SU-DHL-6 (cell line): ENCODE measurements at regions not wholly inside any gene's neighbourhood (a gene's known extent, or its start where the extent isn't known, plus 50 kb on each side); places are given as distances from the start of the nearest gene placed in this dataset.
"Not testable (repeated sequence)": the region's sequence is repeated elsewhere in the genome, so short reads cannot be mapped to it uniquely, and the experiment has no call there.

Experiments
- H2AFZ ChIP-seq: fragments of 200-600 bp; sonication (generic); 2 replicates; pipeline ENCODE4 v1.6.1; 2014; ENCODE audit warnings: low read depth, mild to moderate bottlenecking, moderate library complexity, mixed read lengths, antibody characterized with exemption, low read length; ENCODE audit not compliant: severe bottlenecking
- H3F3A ChIP-seq: fragments of 200-600 bp; shearing (Covaris generic); 2 replicates; pipeline ENCODE4 v1.6.0; 2016; ENCODE audit warnings: antibody characterized with exemption, mild to moderate bottlenecking; ENCODE audit not compliant: insufficient read depth
- H3K27ac ChIP-seq: fragments of 200-600 bp; sonication (generic); 2 replicates; pipeline ENCODE4 v1.5.1; 2016; ENCODE audit warnings: low read depth, mild to moderate bottlenecking, low read length, moderate library complexity, mixed read lengths
- H3K27me3 ChIP-seq: fragments of 200-600 bp; sonication (generic), shearing (Covaris generic); 2 replicates; pipeline ENCODE4 v1.6.0; 2014; ENCODE audit warnings: mild to moderate bottlenecking, low read length
- H3K36me3 ChIP-seq: fragments of 200-600 bp; sonication (generic); 2 replicates; pipeline ENCODE4 v1.6.1; 2014; ENCODE audit warnings: mild to moderate bottlenecking, low read length, mixed read lengths
- H3K4me2 ChIP-seq: fragments of 300-600, 200-600 bp; shearing (Covaris generic), sonication (generic); 2 replicates; pipeline ENCODE4 v1.6.0; 2014; ENCODE audit warnings: low read length, low read depth, mild to moderate bottlenecking; ENCODE audit not compliant: poor library complexity, severe bottlenecking
- H3K4me3 ChIP-seq: fragments of 200-600 bp; sonication (generic); 2 replicates; pipeline ENCODE4 v1.5.1; 2014; ENCODE audit warnings: antibody characterized with exemption, low read length, mild to moderate bottlenecking, mixed read lengths; ENCODE audit not compliant: insufficient read depth, poor library complexity, severe bottlenecking
- H3K79me2 ChIP-seq: fragments of 200-600 bp; sonication (generic); 2 replicates; pipeline ENCODE4 v1.6.1; 2014; ENCODE audit warnings: mild to moderate bottlenecking, low read length, moderate library complexity; ENCODE audit not compliant: insufficient read depth
- H3K9ac ChIP-seq: fragments of 200-600 bp; sonication (generic); 2 replicates; pipeline ENCODE4 v1.7.0; 2014; ENCODE audit warnings: mild to moderate bottlenecking, low read length
- H3K9me2 ChIP-seq: fragments of 200-600 bp; sonication (generic); replicated peaks from 2 replicates; pipeline ENCODE4 v1.6.1; 2014; ENCODE audit warnings: low read length; ENCODE audit not compliant: insufficient read depth
- H3K9me3 ChIP-seq: fragments of 200-600 bp; sonication (generic); 2 replicates; pipeline ENCODE4 v1.6.1; 2014; ENCODE audit warnings: low read length, mixed read lengths; ENCODE audit not compliant: insufficient read depth
- H4K20me1 ChIP-seq: fragments of 200-600 bp; sonication (generic); 2 replicates; pipeline ENCODE4 v1.6.1; 2014; ENCODE audit warnings: low read depth, mild to moderate bottlenecking, antibody characterized with exemption, low read length, moderate library complexity, mixed read lengths
- EZH2phosphoT487 ChIP-seq: fragments of 200-600 bp; sonication (generic), shearing (Covaris generic); conservative IDR thresholded peaks from 2 replicates; pipeline ENCODE4 v1.6.1; 2018; ENCODE audit warnings: mild to moderate bottlenecking, antibody characterized with exemption, low read length, moderate library complexity, mixed read lengths
- TF ChIP-seq, protein P1 (sequence below): fragments of 200-600 bp; sonication (generic); IDR thresholded peaks from one replicate; pipeline ENCODE4 v1.5.1; 2017; ENCODE audit warnings: antibody characterized with exemption, mild to moderate bottlenecking, low read length, moderate library complexity; ENCODE audit not compliant: insufficient read depth, poor library complexity, severe bottlenecking

DNA sequence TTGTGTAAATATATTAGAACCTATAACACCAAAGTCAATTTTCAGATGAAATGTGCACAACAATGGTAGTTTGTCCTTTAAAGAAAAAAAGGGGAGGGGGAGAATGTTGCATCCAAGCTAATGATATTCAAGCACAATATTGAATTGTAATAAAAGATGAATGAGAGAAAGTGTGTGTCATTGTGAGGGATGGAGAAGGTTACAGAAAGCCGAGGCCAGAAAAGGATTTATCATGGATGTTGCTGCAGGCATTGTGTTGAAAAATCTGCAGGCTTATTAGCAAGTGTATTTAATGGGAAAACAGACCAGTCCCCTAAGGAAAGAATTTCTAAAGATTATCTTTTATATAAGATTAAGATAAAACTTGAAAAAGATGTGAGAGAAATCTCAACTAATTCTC lies 186.5 kb downstream of the SPTSSA start:
- Histone ChIP-seq H2AFZ (no peak overlapping the region), H3K9ac (no peak overlapping the region), H3K9me2 (no peaks in the 10 kb centered on the region), H4K20me1 (no peaks in the 10 kb centered on the region), H3K36me3 (no peaks in the 10 kb centered on the region), H3K9me3 (no peaks in the 10 kb centered on the region), H3K4me3 (no peak overlapping the region), H3K27ac (no peak overlapping the region), H3F3A (no peaks in the 10 kb centered on the region), H3K4me2 (no peak overlapping the region), H3K79me2 (no peaks in the 10 kb centered on the region), H3K27me3 (no peaks in the 10 kb centered on the region)
- TF ChIP-seq, protein P1, sequence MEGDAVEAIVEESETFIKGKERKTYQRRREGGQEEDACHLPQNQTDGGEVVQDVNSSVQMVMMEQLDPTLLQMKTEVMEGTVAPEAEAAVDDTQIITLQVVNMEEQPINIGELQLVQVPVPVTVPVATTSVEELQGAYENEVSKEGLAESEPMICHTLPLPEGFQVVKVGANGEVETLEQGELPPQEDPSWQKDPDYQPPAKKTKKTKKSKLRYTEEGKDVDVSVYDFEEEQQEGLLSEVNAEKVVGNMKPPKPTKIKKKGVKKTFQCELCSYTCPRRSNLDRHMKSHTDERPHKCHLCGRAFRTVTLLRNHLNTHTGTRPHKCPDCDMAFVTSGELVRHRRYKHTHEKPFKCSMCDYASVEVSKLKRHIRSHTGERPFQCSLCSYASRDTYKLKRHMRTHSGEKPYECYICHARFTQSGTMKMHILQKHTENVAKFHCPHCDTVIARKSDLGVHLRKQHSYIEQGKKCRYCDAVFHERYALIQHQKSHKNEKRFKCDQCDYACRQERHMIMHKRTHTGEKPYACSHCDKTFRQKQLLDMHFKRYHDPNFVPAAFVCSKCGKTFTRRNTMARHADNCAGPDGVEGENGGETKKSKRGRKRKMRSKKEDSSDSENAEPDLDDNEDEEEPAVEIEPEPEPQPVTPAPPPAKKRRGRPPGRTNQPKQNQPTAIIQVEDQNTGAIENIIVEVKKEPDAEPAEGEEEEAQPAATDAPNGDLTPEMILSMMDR: no peak
- TF ChIP-seq EZH2phosphoT487: no peak

DNA sequence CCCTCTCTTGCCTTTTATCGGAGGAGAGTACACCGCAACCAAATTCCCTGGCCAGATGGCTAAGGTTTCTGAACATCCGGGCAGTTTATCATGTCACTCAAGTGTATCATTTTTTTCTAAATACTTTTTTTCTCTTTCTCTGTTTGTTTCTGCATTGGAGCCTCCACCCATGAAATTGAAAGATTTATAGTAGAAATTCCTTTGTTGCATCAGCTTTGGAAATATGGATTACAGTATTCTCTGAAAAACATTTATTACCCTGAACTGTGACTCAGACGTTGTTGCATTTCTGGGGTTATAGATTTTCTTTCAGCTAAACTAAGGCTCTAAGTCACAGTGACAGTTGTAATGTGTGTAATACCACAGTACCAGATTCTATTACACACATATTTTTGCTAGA lies 187.0 kb downstream of the SPTSSA start:
- TF ChIP-seq EZH2phosphoT487: no peak
- TF ChIP-seq, protein P1: no peak
- H3K9me2 ChIP-seq: no peaks in the 10 kb centered on the region
- no peaks in the 10 kb centered on the region for H3F3A ChIP-seq
- H3K36me3 ChIP-seq: no peaks in the 10 kb centered on the region
- no peak overlapping the region for H3K4me2 ChIP-seq
- H3K9ac ChIP-seq: no peak overlapping the region
- H3K27me3 ChIP-seq: no peaks in the 10 kb centered on the region
- H3K9me3 ChIP-seq: no peaks in the 10 kb centered on the region
- no peak overlapping the region for H3K4me3 ChIP-seq
- no peaks in the 10 kb centered on the region for H4K20me1 ChIP-seq
- H2AFZ ChIP-seq: no peak overlapping the region
- H3K27ac ChIP-seq: no peak overlapping the region
- H3K79me2 ChIP-seq: no peaks in the 10 kb centered on the region

DNA sequence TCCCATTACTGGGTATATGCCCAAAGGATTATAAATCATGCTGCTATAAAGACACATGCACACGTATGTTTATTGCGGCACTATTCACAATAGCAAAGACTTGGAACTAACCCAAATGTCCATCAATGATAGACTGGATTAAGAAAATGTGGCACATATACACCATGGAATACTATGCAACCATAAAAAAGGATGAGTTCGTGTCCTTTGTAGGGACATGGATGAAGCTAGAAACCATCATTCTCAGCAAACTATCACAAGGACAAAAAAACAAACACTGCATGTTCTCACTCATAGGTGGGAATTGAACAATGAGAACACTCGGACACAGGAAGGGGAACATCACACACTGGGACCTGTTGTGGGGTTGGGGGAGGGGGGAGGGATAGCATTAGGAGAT lies 188.3 kb downstream of the SPTSSA start:
- not testable (repeated sequence) for H3K27ac ChIP-seq, H3K36me3 ChIP-seq, H3K79me2 ChIP-seq, H3K9me2 ChIP-seq, H3F3A ChIP-seq, H4K20me1 ChIP-seq, H3K9ac ChIP-seq, H2AFZ ChIP-seq, H3K9me3 ChIP-seq, H3K4me3 ChIP-seq, H3K4me2 ChIP-seq, H3K27me3 ChIP-seq

DNA sequence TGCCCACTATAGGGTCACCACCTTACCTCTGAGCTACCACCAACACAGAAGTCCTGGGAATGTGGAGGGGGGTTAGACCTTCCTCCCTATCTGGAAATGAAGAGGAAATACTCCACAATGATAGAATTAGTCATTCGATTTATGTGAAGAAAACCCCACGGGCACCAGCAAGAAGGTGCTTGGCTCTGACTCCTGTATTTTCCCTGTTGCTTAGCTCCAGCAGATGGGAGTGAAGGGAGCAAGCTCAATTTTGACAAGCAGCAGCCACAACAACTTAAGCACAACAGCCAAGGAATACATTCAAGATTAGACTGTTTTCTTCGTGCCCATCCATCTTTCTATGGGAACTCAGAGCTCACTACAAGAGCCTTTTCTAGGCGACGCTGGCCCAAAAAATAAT lies 191.7 kb downstream of the SPTSSA start:
- Histone ChIP-seq H2AFZ (no peak overlapping the region), H3K27ac (no peak overlapping the region), H3K79me2 (no peaks in the 10 kb centered on the region), H3K9me3 (no peaks in the 10 kb centered on the region), H3F3A (no peaks in the 10 kb centered on the region), H3K9me2 (no peaks in the 10 kb centered on the region; the same call in 1 of the 2 replicates), H4K20me1 (no peaks in the 10 kb centered on the region), H3K36me3 (no peaks in the 10 kb centered on the region), H3K27me3 (no peaks in the 10 kb centered on the region), H3K4me2 (no peak overlapping the region), H3K4me3 (no peak overlapping the region), H3K9ac (no peak overlapping the region)
- TF ChIP-seq EZH2phosphoT487: no peak
- TF ChIP-seq, protein P1: no peak
